Panc1 (cell line): ENCODE measurements at regions not wholly inside any gene's neighbourhood (a gene's known extent, or its start where the extent isn't known, plus 50 kb on each side); places are given as distances from the start of the nearest gene placed in this dataset.

ENCODE experiments used
- POLR2AphosphoS5 ChIP-seq: IDR thresholded peaks from 2 replicates; pipeline ENCODE4 v1.6.1; 2012; ENCODE audit warnings: mild to moderate bottlenecking, low read depth, low read length, moderate library complexity
- TCF7L2 ChIP-seq: IDR thresholded peaks from 2 replicates; pipeline ENCODE4 v1.6.1; 2011; ENCODE audit warnings: mild to moderate bottlenecking, low read depth, low read length, inconsistent platforms
- TF ChIP-seq, protein P1 (sequence below): fragments of 450-650 bp; IDR thresholded peaks from 2 replicates; pipeline ENCODE4 v1.5.1; 2017; ENCODE audit warnings: mild to moderate bottlenecking
- TF ChIP-seq, protein P2 (sequence below), 2 experiments: IDR thresholded peaks; 2 replicates each; pipeline ENCODE4 v1.6.1; 2011 to 2012; ENCODE audit warnings: low read depth in 2 of 2, control low read depth in 1 of 2, low read length in 1 of 2, mild to moderate bottlenecking in 1 of 2, moderate library complexity in 1 of 2; ENCODE audit not compliant: insufficient read depth in 1 of 2

DNA sequence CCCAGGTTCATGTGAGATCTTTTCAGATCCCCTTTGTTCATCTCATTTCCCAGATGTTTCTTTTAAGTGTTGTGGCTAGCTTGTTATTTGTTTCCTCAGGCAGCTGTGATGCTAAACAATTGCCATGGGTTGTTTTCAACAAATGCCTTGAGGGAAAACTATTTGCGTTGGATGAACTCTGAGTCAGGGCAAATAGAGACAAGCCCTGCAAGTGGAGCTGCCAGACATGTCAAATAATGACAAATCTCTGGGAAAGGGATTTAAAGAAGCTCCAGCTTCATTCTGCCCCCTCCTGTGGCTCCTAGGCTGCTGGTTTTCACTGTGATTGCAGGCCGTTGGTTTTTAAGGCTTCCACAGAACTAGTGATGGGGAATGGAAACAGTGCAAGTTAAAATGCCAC lies 272.4 kb upstream of the SP8 start:
- TF ChIP-seq, protein P1, sequence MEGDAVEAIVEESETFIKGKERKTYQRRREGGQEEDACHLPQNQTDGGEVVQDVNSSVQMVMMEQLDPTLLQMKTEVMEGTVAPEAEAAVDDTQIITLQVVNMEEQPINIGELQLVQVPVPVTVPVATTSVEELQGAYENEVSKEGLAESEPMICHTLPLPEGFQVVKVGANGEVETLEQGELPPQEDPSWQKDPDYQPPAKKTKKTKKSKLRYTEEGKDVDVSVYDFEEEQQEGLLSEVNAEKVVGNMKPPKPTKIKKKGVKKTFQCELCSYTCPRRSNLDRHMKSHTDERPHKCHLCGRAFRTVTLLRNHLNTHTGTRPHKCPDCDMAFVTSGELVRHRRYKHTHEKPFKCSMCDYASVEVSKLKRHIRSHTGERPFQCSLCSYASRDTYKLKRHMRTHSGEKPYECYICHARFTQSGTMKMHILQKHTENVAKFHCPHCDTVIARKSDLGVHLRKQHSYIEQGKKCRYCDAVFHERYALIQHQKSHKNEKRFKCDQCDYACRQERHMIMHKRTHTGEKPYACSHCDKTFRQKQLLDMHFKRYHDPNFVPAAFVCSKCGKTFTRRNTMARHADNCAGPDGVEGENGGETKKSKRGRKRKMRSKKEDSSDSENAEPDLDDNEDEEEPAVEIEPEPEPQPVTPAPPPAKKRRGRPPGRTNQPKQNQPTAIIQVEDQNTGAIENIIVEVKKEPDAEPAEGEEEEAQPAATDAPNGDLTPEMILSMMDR, result no peak
- TF ChIP-seq, protein P2, sequence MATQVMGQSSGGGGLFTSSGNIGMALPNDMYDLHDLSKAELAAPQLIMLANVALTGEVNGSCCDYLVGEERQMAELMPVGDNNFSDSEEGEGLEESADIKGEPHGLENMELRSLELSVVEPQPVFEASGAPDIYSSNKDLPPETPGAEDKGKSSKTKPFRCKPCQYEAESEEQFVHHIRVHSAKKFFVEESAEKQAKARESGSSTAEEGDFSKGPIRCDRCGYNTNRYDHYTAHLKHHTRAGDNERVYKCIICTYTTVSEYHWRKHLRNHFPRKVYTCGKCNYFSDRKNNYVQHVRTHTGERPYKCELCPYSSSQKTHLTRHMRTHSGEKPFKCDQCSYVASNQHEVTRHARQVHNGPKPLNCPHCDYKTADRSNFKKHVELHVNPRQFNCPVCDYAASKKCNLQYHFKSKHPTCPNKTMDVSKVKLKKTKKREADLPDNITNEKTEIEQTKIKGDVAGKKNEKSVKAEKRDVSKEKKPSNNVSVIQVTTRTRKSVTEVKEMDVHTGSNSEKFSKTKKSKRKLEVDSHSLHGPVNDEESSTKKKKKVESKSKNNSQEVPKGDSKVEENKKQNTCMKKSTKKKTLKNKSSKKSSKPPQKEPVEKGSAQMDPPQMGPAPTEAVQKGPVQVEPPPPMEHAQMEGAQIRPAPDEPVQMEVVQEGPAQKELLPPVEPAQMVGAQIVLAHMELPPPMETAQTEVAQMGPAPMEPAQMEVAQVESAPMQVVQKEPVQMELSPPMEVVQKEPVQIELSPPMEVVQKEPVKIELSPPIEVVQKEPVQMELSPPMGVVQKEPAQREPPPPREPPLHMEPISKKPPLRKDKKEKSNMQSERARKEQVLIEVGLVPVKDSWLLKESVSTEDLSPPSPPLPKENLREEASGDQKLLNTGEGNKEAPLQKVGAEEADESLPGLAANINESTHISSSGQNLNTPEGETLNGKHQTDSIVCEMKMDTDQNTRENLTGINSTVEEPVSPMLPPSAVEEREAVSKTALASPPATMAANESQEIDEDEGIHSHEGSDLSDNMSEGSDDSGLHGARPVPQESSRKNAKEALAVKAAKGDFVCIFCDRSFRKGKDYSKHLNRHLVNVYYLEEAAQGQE (IDR thresholded peaks at IDR 0.05; ENCODE audit: insufficient read depth in 1 of 2, low read depth in 2 of 2, low read length in 1 of 2), result no peak
- TF ChIP-seq POLR2AphosphoS5 (no peak), TCF7L2 (no peak)
